Left ventricle myocardium inferior (tissue), 1 donor: ENCODE measurements at regions not wholly inside any gene's neighbourhood (a gene's known extent, or its start where the extent isn't known, plus 50 kb on each side); places are given as distances from the start of the nearest gene placed in this dataset.

Source experiments
- DNase-seq: peaks from one replicate; pipeline ENCODE4 v3.0.0-alpha.2; 2020
- H3K27ac ChIP-seq: fragments of 200-600 bp; replicated peaks from 2 replicates; pipeline ENCODE4 v1.8.0; 2021
- H3K27me3 ChIP-seq: fragments of 200-600 bp; 2 replicates; pipeline ENCODE4 v1.8.0; 2021; ENCODE audit warnings: low read depth
- H3K36me3 ChIP-seq: fragments of 200-600 bp; 2 replicates; pipeline ENCODE4 v1.8.0; 2021
- H3K4me1 ChIP-seq: fragments of 200-600 bp; 2 replicates; pipeline ENCODE4 v1.8.0; 2021
- H3K4me3 ChIP-seq: fragments of 200-600 bp; 2 replicates; pipeline ENCODE4 v1.8.0; 2021; ENCODE audit warnings: mild to moderate bottlenecking, moderate library complexity
- H3K9me3 ChIP-seq: fragments of 200-600 bp; replicated peaks from 2 replicates; pipeline ENCODE4 v1.8.0; 2021
- CTCF ChIP-seq: fragments of 200-600 bp; IDR thresholded peaks from 2 replicates; pipeline ENCODE4 v1.8.0; 2021; ENCODE audit warnings: antibody characterized with exemption, mild to moderate bottlenecking, borderline replicate concordance
- intact Hi-C: fragments of 100-400 bp; cut with micrococcal nuclease; formaldehyde crosslinking; loops from one replicate; pipeline ENCODE4 v1.11.0; 2022
- donor health status: DM: no; HTN: yes; CAD: no; lungs with severe emphysema.

- TF ChIP-seq CTCF, result no peak
- no peak for DNase-seq
- Histone ChIP-seq H3K27ac (no peak overlapping the region), H3K4me3 (no peak overlapping the region), H3K27me3 (no peaks in the 10 kb centered on the region), H3K4me1 (no peaks in the 10 kb centered on the region), H3K36me3 (no peaks in the 10 kb centered on the region), H3K9me3 (peaks cover 22% of the 10 kb centered on the region)
- intact Hi-C loops, result no loop called here
These were observed 606.9 kb upstream of the NRXN1 start for GRCh38 chr2:51638811-51639210.

DNA sequence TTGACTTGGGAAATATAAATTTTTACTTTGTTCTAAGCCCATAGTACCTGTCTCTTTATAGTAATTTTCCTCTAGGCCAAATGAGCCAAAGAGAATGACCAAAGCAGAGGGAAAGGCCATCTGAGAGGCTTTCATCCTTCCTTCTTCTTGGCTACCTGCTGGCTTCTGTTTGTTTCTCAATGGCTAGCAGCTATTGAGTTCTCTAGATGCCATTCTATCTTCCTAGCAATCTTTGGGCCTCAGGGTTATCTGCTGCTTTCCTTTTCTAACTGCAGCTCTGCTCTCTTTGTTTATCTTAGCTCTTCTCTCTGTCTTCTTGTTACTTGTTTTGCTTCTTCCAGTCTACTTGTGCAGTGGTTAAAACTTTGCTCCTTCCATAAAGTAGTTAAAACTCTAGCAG is 601.1 kb upstream of the NRXN1 start:
- Histone ChIP-seq H3K9me3 (peaks cover 18% of the 10 kb centered on the region), H3K36me3 (no peaks in the 10 kb centered on the region), H3K4me3 (no peak overlapping the region), H3K27me3 (no peaks in the 10 kb centered on the region), H3K4me1 (no peaks in the 10 kb centered on the region), H3K27ac (no peak overlapping the region)
- intact Hi-C loops, result no loop called here
- no peak for DNase-seq
- no peak for TF ChIP-seq CTCF

- H3K36me3 ChIP-seq, result no peaks in the 10 kb centered on the region
- no peak overlapping the region for H3K27ac ChIP-seq
- no peak for TF ChIP-seq CTCF
- no peak overlapping the region for H3K4me3 ChIP-seq
- H3K27me3 ChIP-seq, result no peaks in the 10 kb centered on the region
- intact Hi-C loops, result no loop called here
- H3K9me3 ChIP-seq, result peaks cover 18% of the 10 kb centered on the region
- H3K4me1 ChIP-seq, result no peaks in the 10 kb centered on the region
- no peak for DNase-seq
These were observed 597.5 kb upstream of the NRXN1 start for GRCh38 chr2:51629406-51629805.

DNA sequence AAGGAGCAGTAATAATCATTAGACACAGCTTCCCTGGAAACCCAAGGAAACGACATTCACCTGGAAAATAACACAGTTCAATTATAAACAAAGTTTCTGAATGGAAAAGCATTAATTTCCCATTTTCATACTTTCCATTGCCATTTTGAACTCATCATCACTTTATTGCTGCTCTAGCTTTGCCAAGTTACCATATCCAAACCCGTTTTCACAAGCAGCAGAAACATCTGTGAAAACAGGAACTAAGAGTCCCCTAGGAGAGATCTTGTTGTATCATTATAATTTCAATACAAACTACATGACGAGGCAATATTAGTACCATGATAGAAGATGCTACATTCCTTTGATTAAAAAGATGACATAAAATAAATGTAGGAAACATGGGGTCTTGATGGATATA is 597.0 kb upstream of the NRXN1 start:
- Histone ChIP-seq H3K27me3 (no peaks in the 10 kb centered on the region), H3K9me3 (peaks cover 17% of the 10 kb centered on the region), H3K4me1 (no peaks in the 10 kb centered on the region), H3K36me3 (no peaks in the 10 kb centered on the region), H3K27ac (no peak overlapping the region), H3K4me3 (no peak overlapping the region)
- no peak for DNase-seq
- intact Hi-C loops, result no loop called here
- TF ChIP-seq CTCF, result no peak

DNA sequence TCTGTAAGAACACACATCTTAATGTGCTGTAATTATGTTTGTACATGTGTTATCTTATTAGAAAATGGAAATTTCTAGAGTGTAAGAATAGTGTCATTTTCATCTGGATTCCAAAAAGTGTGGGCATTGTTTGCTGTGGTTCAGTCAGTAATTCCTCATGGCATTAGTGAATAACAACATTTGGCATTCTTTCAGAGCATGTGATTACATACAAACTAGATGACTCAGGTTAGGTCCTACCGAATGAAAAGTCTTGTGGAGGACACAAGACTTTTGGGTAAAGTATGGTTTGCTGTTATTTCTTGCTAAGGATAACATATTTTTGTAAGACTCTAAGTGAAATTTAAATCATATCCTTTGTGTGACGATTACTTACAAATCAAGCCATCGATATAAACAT is 593.1 kb upstream of the NRXN1 start:
- TF ChIP-seq CTCF, result no peak
- no peaks in the 10 kb centered on the region for H3K36me3 ChIP-seq
- H3K27me3 ChIP-seq, result no peaks in the 10 kb centered on the region
- no peaks in the 10 kb centered on the region for H3K9me3 ChIP-seq
- no peaks in the 10 kb centered on the region for H3K4me1 ChIP-seq
- no peak overlapping the region for H3K4me3 ChIP-seq
- no peak overlapping the region for H3K27ac ChIP-seq
- DNase-seq, result no peak
- intact Hi-C loops, result no loop called here

GRCh38 chr2:51620796-51621195 is 588.9 kb upstream of the NRXN1 start:
- Histone ChIP-seq H3K27ac (no peak overlapping the region), H3K27me3 (no peaks in the 10 kb centered on the region), H3K9me3 (peaks cover 22% of the 10 kb centered on the region), H3K4me1 (no peaks in the 10 kb centered on the region), H3K4me3 (no peak overlapping the region), H3K36me3 (no peaks in the 10 kb centered on the region)
- no peak for TF ChIP-seq CTCF
- intact Hi-C loops, result no loop called here
- no peak for DNase-seq
